Lower leg skin (tissue), 4 donors: ENCODE measurements at regions not wholly inside any gene's neighbourhood (a gene's known extent, or its start where the extent isn't known, plus 50 kb on each side); places are given as distances from the start of the nearest gene placed in this dataset.

ENCODE experiments used
- DNase-seq, 2 donors: peaks; one replicate each; pipeline ENCODE4 v3.0.0-alpha.2; 2019; ENCODE audit warnings: low spot score in 2 of 2
- H3K4me3 ChIP-seq: fragments of 200-600 bp; sonication (generic); 2 replicates; pipeline ENCODE4 v1.5.1; 2017; ENCODE audit warnings: mild to moderate bottlenecking, low read depth; ENCODE audit not compliant: poor library complexity, severe bottlenecking
- CTCF ChIP-seq, 3 donors: fragments of 450-650 bp; IDR thresholded peaks; one replicate each; pipeline ENCODE4 v1.5.1; 2016; ENCODE audit warnings: antibody characterized with exemption in 3 of 3, mild to moderate bottlenecking in 3 of 3, moderate library complexity in 2 of 3
- POLR2A ChIP-seq, 2 donors: fragments of 450-650 bp; IDR thresholded peaks; one replicate each; pipeline ENCODE4 v1.6.1; 2016 to 2017; ENCODE audit warnings: antibody characterized with exemption in 2 of 2, mild to moderate bottlenecking in 1 of 2, moderate library complexity in 1 of 2
- WGBS, 2 donors: methylation state at CpG; one replicate each; pipeline ENCODE4 v1.1.5; 2018; 5-methylcytosine and 5-hydroxymethylcytosine counted together
- intact Hi-C: fragments of 100-400 bp; cut with DNase I; formaldehyde crosslinking; loops from one replicate; pipeline ENCODE4 v1.15.0; 2023; ENCODE audit warnings: low total_unique reads

- no peak overlapping the region for H3K4me3 ChIP-seq
- 46 to 50% methylated on average over 3 of the region's 3 CpGs for WGBS, 2 donors
- no peak for TF ChIP-seq CTCF (IDR thresholded peaks at IDR 0.05)
- no peak for TF ChIP-seq POLR2A (IDR thresholded peaks at IDR 0.05)
- intact Hi-C loops, result no loop called here
- DNase-seq, result no peak
Measured at GRCh38 chr15:98067339-98067738, 106.8 kb downstream of the ARRDC4 start.

GRCh38 chr15:98069256-98069655 lies 108.8 kb downstream of the ARRDC4 start:
- DNase-seq, result no peak
- 81 to 86% methylated on average over 4 of the region's 4 CpGs for WGBS, 2 donors
- intact Hi-C loops, result no loop called here

GRCh38 chr15:98070137-98070536 lies 109.6 kb downstream of the ARRDC4 start:
- TF ChIP-seq POLR2A (IDR thresholded peaks at IDR 0.05) (no peak), CTCF (IDR thresholded peaks at IDR 0.05) (no peak)
- no peak overlapping the region for H3K4me3 ChIP-seq
- intact Hi-C loops, result no loop called here
- no peak for DNase-seq
- WGBS, 2 donors, result 79 to 80% methylated on average over 2 of the region's 2 CpGs

More at GRCh38 chr15:98069256-98069655, 108.8 kb downstream of the ARRDC4 start:
- H3K4me3 ChIP-seq, result no peak overlapping the region
- TF ChIP-seq CTCF (IDR thresholded peaks at IDR 0.05) (no peak), POLR2A (IDR thresholded peaks at IDR 0.05) (no peak)

- intact Hi-C loops, result no loop called here
- TF ChIP-seq POLR2A (IDR thresholded peaks at IDR 0.05) (no peak), CTCF (IDR thresholded peaks at IDR 0.05) (no peak)
- H3K4me3 ChIP-seq, result no peak overlapping the region
- no peak for DNase-seq
Measured at GRCh38 chr15:98071786-98072185, 111.3 kb downstream of the ARRDC4 start.

- intact Hi-C loops, result no loop called here
- TF ChIP-seq POLR2A (IDR thresholded peaks at IDR 0.05) (no peak), CTCF (IDR thresholded peaks at IDR 0.05) (no peak)
- no peak for DNase-seq
- H3K4me3 ChIP-seq, result no peak overlapping the region
Measured at GRCh38 chr15:98075441-98075840, 114.9 kb downstream of the ARRDC4 start.

GRCh38 chr15:98076021-98076816 lies 115.7 kb downstream of the ARRDC4 start:
- WGBS, 2 donors, result 56% methylated on average over 8 of the region's 8 CpGs
- intact Hi-C loops, result no loop called here

More at GRCh38 chr15:98076021-98076816, 115.7 kb downstream of the ARRDC4 start:
- no peak overlapping the region for H3K4me3 ChIP-seq
- no peak for DNase-seq
- no peak for TF ChIP-seq CTCF (IDR thresholded peaks at IDR 0.05)
- no peak for TF ChIP-seq POLR2A (IDR thresholded peaks at IDR 0.05)
